ENCODE measurements at regions not wholly inside any gene's neighbourhood (a gene's known extent, or its start where the extent isn't known, plus 50 kb on each side); places are given as distances from the start of the nearest gene placed in this dataset.

DNA sequence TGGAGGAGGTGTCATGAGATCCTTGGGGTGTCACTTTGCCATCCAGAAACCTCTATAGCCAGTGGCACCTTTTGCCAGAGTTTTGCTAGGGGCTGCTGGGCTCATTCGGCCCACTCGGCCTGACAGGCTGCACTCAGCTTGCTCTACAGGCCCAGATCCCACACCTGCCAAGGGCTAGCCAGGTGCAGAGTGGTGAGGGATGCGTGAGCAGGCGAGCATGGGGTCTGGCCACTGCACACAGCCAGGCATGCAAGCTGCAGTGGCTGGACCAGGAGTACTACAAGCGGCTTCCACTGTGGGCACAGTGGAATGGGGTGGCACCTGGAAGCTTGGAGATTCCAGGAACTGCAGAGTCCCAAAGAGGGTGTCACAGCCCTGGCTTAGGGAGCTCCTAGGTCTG lies 372.7 kb downstream of the CHSY3 start (continued):
- TF ChIP-seq SMAD3 (CRISPR knock-in tag; conservative IDR thresholded peaks at IDR 0.05) (no peak), GATA2 (CRISPR knock-in tag; IDR thresholded peaks at IDR 0.05) (no peak), JUND (IDR thresholded peaks at IDR 0.05; ENCODE audit: borderline replicate concordance, low read depth, low read length) (no peak), JUND (tag; IDR thresholded peaks at IDR 0.05; ENCODE audit: borderline replicate concordance, low read depth, low read length) (no peak), SP1 (CRISPR knock-in tag; IDR thresholded peaks at IDR 0.05) (no peak), HIVEP1 (CRISPR knock-in tag; IDR thresholded peaks at IDR 0.05) (no peak)
- TF ChIP-seq, protein P1, sequence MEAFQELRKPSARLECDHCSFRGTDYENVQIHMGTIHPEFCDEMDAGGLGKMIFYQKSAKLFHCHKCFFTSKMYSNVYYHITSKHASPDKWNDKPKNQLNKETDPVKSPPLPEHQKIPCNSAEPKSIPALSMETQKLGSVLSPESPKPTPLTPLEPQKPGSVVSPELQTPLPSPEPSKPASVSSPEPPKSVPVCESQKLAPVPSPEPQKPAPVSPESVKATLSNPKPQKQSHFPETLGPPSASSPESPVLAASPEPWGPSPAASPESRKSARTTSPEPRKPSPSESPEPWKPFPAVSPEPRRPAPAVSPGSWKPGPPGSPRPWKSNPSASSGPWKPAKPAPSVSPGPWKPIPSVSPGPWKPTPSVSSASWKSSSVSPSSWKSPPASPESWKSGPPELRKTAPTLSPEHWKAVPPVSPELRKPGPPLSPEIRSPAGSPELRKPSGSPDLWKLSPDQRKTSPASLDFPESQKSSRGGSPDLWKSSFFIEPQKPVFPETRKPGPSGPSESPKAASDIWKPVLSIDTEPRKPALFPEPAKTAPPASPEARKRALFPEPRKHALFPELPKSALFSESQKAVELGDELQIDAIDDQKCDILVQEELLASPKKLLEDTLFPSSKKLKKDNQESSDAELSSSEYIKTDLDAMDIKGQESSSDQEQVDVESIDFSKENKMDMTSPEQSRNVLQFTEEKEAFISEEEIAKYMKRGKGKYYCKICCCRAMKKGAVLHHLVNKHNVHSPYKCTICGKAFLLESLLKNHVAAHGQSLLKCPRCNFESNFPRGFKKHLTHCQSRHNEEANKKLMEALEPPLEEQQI (IDR thresholded peaks at IDR 0.05), result no peak
- TF ChIP-seq, protein P2, sequence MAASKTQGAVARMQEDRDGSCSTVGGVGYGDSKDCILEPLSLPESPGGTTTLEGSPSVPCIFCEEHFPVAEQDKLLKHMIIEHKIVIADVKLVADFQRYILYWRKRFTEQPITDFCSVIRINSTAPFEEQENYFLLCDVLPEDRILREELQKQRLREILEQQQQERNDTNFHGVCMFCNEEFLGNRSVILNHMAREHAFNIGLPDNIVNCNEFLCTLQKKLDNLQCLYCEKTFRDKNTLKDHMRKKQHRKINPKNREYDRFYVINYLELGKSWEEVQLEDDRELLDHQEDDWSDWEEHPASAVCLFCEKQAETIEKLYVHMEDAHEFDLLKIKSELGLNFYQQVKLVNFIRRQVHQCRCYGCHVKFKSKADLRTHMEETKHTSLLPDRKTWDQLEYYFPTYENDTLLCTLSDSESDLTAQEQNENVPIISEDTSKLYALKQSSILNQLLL (CRISPR knock-in tag; IDR thresholded peaks at IDR 0.05; ENCODE audit: borderline replicate concordance), result no peak

DNA sequence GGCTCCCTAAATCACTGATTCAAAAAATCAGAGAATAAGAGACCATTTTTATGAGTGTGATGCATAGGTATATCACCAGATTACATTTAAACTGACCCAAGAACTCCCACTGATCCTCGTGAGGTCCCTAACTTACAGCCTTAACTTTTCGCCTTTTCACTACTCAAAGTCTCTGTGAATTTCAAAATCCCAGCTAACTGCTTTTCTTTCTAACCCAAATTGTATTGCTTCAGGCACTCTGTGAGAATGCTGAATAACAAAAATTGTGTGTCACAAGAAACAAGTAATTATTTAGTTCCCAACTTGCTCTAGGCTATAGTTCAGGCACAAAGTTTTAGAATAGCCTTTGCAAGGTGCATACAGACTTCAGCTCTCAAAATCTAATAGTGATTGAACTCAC lies 368.6 kb downstream of the CHSY3 start:
- H3K9ac ChIP-seq (ENCODE audit: insufficient read depth in 1 of 2, low read depth in 2 of 2, low read length in 2 of 2), result no peak overlapping the region
- intact Hi-C loops (cut with micrococcal nuclease) (no loop called here), in situ Hi-C loops (cut with MboI) (no loop called here)
- no peaks in the 10 kb centered on the region; the same call in 1 of the 2 replicates for H3K9me3 ChIP-seq (replicated peaks; ENCODE audit: control insufficient read depth, insufficient read depth, low read depth, low read length)
- POLR2A ChIA-PET, result no interaction called here
- no peak overlapping the region for H3K27ac ChIP-seq (ENCODE audit: extremely low read depth, low read depth, low read length)
- no peaks in the 10 kb centered on the region for H3K9me1 ChIP-seq (ENCODE audit: control insufficient read depth, insufficient read depth, low read length)
- no peak overlapping the region for H2AFZ ChIP-seq (ENCODE audit: low read depth, low read length)
- H3K36me3 ChIP-seq (ENCODE audit: control insufficient read depth, insufficient read depth, low read length), result no peaks in the 10 kb centered on the region
- DNase-seq (ENCODE audit: extremely low read depth in 1 of 4, low spot score in 3 of 4) (no peak), FAIRE-seq (no peak), ATAC-seq (no peak)
- H3K27me3 ChIP-seq (ENCODE audit: control insufficient read depth in 2 of 2, insufficient read depth in 2 of 2, low read length in 2 of 2), result no peaks in the 10 kb centered on the region
- no peaks in the 10 kb centered on the region for H3K79me2 ChIP-seq (ENCODE audit: control insufficient read depth, insufficient read depth, low read length)
- BruUV-seq (replicated peaks), result no TSS peak
- CTCF ChIA-PET (ENCODE audit: low intra/inter-chr PET ratio), result no interaction called here
- no peak overlapping the region for H3K4me2 ChIP-seq (ENCODE audit: insufficient read depth, low read length)
- 0% methylated on average over 2 of the region's 2 CpGs for WGBS (ENCODE audit: insufficient coverage, low coverage, missing lambda C conversion rate)
- H4K20me1 ChIP-seq (replicated peaks; ENCODE audit: control insufficient read depth, insufficient read depth, low read length), result no peaks in the 10 kb centered on the region
- no peak overlapping the region for H3K4me3 ChIP-seq
- H3K4me1 ChIP-seq (replicated peaks in 1 of 2; ENCODE audit: control insufficient read depth in 2 of 2, insufficient read depth in 2 of 2, low read length in 2 of 2), result no peaks in the 10 kb centered on the region
- TF ChIP-seq, protein P3, sequence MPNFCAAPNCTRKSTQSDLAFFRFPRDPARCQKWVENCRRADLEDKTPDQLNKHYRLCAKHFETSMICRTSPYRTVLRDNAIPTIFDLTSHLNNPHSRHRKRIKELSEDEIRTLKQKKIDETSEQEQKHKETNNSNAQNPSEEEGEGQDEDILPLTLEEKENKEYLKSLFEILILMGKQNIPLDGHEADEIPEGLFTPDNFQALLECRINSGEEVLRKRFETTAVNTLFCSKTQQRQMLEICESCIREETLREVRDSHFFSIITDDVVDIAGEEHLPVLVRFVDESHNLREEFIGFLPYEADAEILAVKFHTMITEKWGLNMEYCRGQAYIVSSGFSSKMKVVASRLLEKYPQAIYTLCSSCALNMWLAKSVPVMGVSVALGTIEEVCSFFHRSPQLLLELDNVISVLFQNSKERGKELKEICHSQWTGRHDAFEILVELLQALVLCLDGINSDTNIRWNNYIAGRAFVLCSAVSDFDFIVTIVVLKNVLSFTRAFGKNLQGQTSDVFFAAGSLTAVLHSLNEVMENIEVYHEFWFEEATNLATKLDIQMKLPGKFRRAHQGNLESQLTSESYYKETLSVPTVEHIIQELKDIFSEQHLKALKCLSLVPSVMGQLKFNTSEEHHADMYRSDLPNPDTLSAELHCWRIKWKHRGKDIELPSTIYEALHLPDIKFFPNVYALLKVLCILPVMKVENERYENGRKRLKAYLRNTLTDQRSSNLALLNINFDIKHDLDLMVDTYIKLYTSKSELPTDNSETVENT (CRISPR knock-in tag; IDR thresholded peaks at IDR 0.05), result no peak
- TF ChIP-seq, protein P4, sequence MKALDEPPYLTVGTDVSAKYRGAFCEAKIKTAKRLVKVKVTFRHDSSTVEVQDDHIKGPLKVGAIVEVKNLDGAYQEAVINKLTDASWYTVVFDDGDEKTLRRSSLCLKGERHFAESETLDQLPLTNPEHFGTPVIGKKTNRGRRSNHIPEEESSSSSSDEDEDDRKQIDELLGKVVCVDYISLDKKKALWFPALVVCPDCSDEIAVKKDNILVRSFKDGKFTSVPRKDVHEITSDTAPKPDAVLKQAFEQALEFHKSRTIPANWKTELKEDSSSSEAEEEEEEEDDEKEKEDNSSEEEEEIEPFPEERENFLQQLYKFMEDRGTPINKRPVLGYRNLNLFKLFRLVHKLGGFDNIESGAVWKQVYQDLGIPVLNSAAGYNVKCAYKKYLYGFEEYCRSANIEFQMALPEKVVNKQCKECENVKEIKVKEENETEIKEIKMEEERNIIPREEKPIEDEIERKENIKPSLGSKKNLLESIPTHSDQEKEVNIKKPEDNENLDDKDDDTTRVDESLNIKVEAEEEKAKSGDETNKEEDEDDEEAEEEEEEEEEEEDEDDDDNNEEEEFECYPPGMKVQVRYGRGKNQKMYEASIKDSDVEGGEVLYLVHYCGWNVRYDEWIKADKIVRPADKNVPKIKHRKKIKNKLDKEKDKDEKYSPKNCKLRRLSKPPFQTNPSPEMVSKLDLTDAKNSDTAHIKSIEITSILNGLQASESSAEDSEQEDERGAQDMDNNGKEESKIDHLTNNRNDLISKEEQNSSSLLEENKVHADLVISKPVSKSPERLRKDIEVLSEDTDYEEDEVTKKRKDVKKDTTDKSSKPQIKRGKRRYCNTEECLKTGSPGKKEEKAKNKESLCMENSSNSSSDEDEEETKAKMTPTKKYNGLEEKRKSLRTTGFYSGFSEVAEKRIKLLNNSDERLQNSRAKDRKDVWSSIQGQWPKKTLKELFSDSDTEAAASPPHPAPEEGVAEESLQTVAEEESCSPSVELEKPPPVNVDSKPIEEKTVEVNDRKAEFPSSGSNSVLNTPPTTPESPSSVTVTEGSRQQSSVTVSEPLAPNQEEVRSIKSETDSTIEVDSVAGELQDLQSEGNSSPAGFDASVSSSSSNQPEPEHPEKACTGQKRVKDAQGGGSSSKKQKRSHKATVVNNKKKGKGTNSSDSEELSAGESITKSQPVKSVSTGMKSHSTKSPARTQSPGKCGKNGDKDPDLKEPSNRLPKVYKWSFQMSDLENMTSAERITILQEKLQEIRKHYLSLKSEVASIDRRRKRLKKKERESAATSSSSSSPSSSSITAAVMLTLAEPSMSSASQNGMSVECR (CRISPR knock-in tag; IDR thresholded peaks at IDR 0.05), result no peak
- no peak for TF ChIP-seq FOXA3 (CRISPR knock-in tag; conservative IDR thresholded peaks at IDR 0.05 in 1 of 2, IDR thresholded peaks at IDR 0.05 in 1 of 2)
